GM13977 (cell line): ENCODE measurements at regions not wholly inside any gene's neighbourhood (a gene's known extent, or its start where the extent isn't known, plus 50 kb on each side); places are given as distances from the start of the nearest gene placed in this dataset.

Experiments used
- DNase-seq: peaks from one replicate; pipeline ENCODE4 v3.0.0; 2012; ENCODE audit warnings: low spot score
- in situ Hi-C: fragments of 300-500 bp; cut with MboI; formaldehyde crosslinking; loops from one replicate; pipeline ENCODE4 v1.12.0; 2022; ENCODE audit warnings: low sequenced_read_pairs, low pct_unique_long_range_greater_than_20kb, mixed read lengths, inconsistent platforms; ENCODE audit not compliant: unreplicated experiment
- TF ChIP-seq, protein P1 (sequence below): IDR thresholded peaks from 2 replicates; pipeline ENCODE4 v1.5.1; 2012; ENCODE audit warnings: mild to moderate bottlenecking, control low read depth; ENCODE audit not compliant: insufficient read depth; ENCODE audit errors: extremely low read depth, missing control alignments

GRCh38 chr10:30725661-30726060 is 96.1 kb upstream of the LYZL2 start:
- DNase-seq = no peak
- TF ChIP-seq, protein P1, sequence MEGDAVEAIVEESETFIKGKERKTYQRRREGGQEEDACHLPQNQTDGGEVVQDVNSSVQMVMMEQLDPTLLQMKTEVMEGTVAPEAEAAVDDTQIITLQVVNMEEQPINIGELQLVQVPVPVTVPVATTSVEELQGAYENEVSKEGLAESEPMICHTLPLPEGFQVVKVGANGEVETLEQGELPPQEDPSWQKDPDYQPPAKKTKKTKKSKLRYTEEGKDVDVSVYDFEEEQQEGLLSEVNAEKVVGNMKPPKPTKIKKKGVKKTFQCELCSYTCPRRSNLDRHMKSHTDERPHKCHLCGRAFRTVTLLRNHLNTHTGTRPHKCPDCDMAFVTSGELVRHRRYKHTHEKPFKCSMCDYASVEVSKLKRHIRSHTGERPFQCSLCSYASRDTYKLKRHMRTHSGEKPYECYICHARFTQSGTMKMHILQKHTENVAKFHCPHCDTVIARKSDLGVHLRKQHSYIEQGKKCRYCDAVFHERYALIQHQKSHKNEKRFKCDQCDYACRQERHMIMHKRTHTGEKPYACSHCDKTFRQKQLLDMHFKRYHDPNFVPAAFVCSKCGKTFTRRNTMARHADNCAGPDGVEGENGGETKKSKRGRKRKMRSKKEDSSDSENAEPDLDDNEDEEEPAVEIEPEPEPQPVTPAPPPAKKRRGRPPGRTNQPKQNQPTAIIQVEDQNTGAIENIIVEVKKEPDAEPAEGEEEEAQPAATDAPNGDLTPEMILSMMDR = no peak
- in situ Hi-C loops = loop anchor here (25.0 kb wide), 1 partner anchor 1087 kb away; no protein-coding TSS in a partner anchor

- TF ChIP-seq, protein P1 = no peak
- in situ Hi-C loops = no loop called here
- no peak for DNase-seq
Measured at GRCh38 chr10:30724296-30724695, 94.7 kb upstream of the LYZL2 start.

- TF ChIP-seq, protein P1 = no peak
- no peak for DNase-seq
- in situ Hi-C loops = no loop called here
Measured at GRCh38 chr10:30722956-30723620, 93.5 kb upstream of the LYZL2 start.

DNA sequence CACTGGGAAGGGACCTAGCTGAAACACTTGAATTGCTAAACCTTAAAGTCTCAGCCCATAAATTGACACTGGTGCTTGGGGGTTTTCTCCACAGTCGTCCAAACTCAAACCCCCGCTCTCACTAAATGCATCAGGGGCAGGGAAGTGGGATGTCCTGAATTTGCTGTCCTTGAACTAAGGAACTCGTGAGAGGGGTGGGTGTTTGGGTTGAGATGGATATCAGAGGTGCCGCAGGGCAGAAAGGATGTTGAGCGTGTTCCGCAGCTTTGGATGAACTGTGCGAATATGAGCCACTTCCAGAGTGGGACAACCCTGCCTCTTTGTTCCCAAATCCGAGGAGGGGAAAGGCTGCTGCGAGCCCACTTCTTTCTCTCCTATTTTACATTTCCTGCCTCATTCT is 90.3 kb upstream of the LYZL2 start:
- TF ChIP-seq, protein P1 = no peak
- DNase-seq = no peak
- in situ Hi-C loops = no loop called here

GRCh38 chr10:30709700-30710358 is 80.3 kb upstream of the LYZL2 start:
- in situ Hi-C loops = no loop called here
- TF ChIP-seq, protein P1 = no peak
- DNase-seq = no peak

- in situ Hi-C loops = no loop called here
- DNase-seq = no peak
- TF ChIP-seq, protein P1 = peak; percentile 28
Measured at GRCh38 chr10:30709229-30709628, 79.7 kb upstream of the LYZL2 start.
